HepG2 (cell line): ENCODE measurements at regions not wholly inside any gene's neighbourhood (a gene's known extent, or its start where the extent isn't known, plus 50 kb on each side); places are given as distances from the start of the nearest gene placed in this dataset.
A peak's percentile ranks its signal among the peaks of the same experiment; 100 is the strongest.

Experiments
- ATAC-seq: fragments of 200-7000 bp; cut with Tn5 transposase; 3 replicates; pipeline ENCODE4 v1.9.1; 2020; ENCODE audit warnings: mild to moderate bottlenecking, moderate library complexity
- BruUV-seq: library from RNA; stranded (reverse); fragments of 400-500 nt; replicated peaks from 2 replicates; lab custom pipeline; 2021; lab: Mats Ljungman, UMichigan
- CTCF ChIA-PET: fragments of 300-600 bp; formaldehyde crosslinking; extraction: SDS; loops from one replicate; lab custom pipeline; 2021; ENCODE audit warnings: low total read pairs, inconsistent platforms, low intra/inter-chr PET ratio; lab: Yijun Ruan, JAX
- POLR2A ChIA-PET: fragments of 350-600 bp; sonication (Branson Sonifier 250); formaldehyde crosslinking; loops from one replicate; lab custom pipeline; 2020; ENCODE audit warnings: antibody characterized with exemption, inconsistent platforms; lab: Yijun Ruan, JAX
- DNase-seq: peaks from one replicate; pipeline ENCODE4 v3.0.0-alpha.2; 2015; ENCODE audit warnings: low spot score
- FAIRE-seq: peaks from 3 replicates; lab custom pipeline; 2011; peaks lifted over from hg19 to GRCh38; lab: Jason Lieb, UNC
- H2AFZ ChIP-seq: one replicate; pipeline ENCODE4 v1.6.1; 2011; ENCODE audit warnings: low read length, inconsistent platforms
- H3K27ac ChIP-seq: fragments of 300-600 bp; 3 replicates; pipeline ENCODE4 v1.8.0; 2011; ENCODE audit warnings: mixed run types, mild to moderate bottlenecking, mixed read lengths, low read length, inconsistent platforms; ENCODE audit not compliant: insufficient read depth; ENCODE audit errors: extremely low read length
- H3K27me3 ChIP-seq, 2 experiments: fragments of 200-600 bp in 1 of 2; 2 replicates in 1 of 2; 3 replicates in 1 of 2; pipeline versions ENCODE4 v1.6.0 to v1.8.0; 2011; ENCODE audit warnings: low read length in 2 of 2, mild to moderate bottlenecking in 2 of 2, moderate library complexity in 2 of 2, inconsistent platforms in 1 of 2; ENCODE audit not compliant: insufficient read depth in 2 of 2, control insufficient read depth in 1 of 2
- H3K36me3 ChIP-seq, 2 experiments: fragments of 200-600 bp in 1 of 2; replicated peaks in 1 of 2; 2 replicates in 1 of 2; 3 replicates in 1 of 2; pipeline versions ENCODE4 v1.5.1 to v1.8.0; 2011; ENCODE audit warnings: low read length in 2 of 2, inconsistent platforms in 1 of 2; ENCODE audit not compliant: insufficient read depth in 2 of 2, control insufficient read depth in 1 of 2
- H3K4me1 ChIP-seq: 2 replicates; pipeline ENCODE4 v1.5.1; 2012; ENCODE audit warnings: low read length, inconsistent platforms; ENCODE audit not compliant: insufficient read depth
- H3K4me2 ChIP-seq: 2 replicates; pipeline ENCODE4 v1.6.0; 2011; ENCODE audit warnings: low read depth, low read length, inconsistent platforms
- H3K4me3 ChIP-seq, 3 experiments: fragments of 200-600 bp in 1 of 3; sonication (generic), shearing (Covaris generic) in 1 of 3; replicated peaks in 1 of 3; 2 replicates each; pipeline ENCODE4 v1.5.1; 2011 to 2016; ENCODE audit warnings: low read length in 3 of 3, inconsistent platforms in 2 of 3, low read depth in 2 of 3, mild to moderate bottlenecking in 2 of 3, control low read depth in 1 of 3, mixed read lengths in 1 of 3; ENCODE audit not compliant: insufficient read depth in 1 of 3
- H3K79me2 ChIP-seq: one replicate; pipeline ENCODE4 v1.6.1; 2011; ENCODE audit warnings: low read length, inconsistent platforms; ENCODE audit not compliant: insufficient read depth
- H3K9ac ChIP-seq: 2 replicates; pipeline ENCODE4 v1.6.0; 2011; ENCODE audit warnings: mild to moderate bottlenecking, low read depth, low read length, inconsistent platforms; ENCODE audit not compliant: insufficient read depth
- H3K9me3 ChIP-seq: 2 replicates; pipeline ENCODE4 v1.5.1; 2012; ENCODE audit warnings: mild to moderate bottlenecking, low read length
- H4K20me1 ChIP-seq: 2 replicates; pipeline ENCODE4 v1.6.0; 2011; ENCODE audit warnings: inconsistent platforms, mild to moderate bottlenecking, low read length, moderate library complexity; ENCODE audit not compliant: insufficient read depth
- ATF6 ChIP-seq: sonication (generic); formaldehyde crosslinking; conservative IDR thresholded peaks from 2 replicates; pipeline ENCODE4 v1.4.0; 2020; ENCODE audit warnings: missing genetic modification reagents
- CTCF ChIP-seq: sonication (generic); formaldehyde crosslinking; IDR thresholded peaks from 2 replicates; pipeline ENCODE4 v1.5.0; 2020; ENCODE audit warnings: mild to moderate bottlenecking, missing genetic modification reagents, moderate library complexity
- HES4 ChIP-seq: sonication (generic); formaldehyde crosslinking; IDR thresholded peaks from 2 replicates; pipeline ENCODE4 v1.9.0; 2021; ENCODE audit warnings: mild to moderate bottlenecking, missing genetic modification reagents, borderline replicate concordance
- KMT2A ChIP-seq: sonication (generic); formaldehyde crosslinking; IDR thresholded peaks from 2 replicates; pipeline ENCODE4 v1.4.0; 2020; ENCODE audit warnings: missing genetic modification reagents
- MLXIP ChIP-seq: sonication (generic); formaldehyde crosslinking; IDR thresholded peaks from 2 replicates; pipeline ENCODE4 v1.9.0; 2021; ENCODE audit warnings: missing genetic modification reagents, borderline replicate concordance
- NFIC ChIP-seq: IDR thresholded peaks from 2 replicates; pipeline ENCODE4 v1.6.1; 2012; ENCODE audit warnings: mild to moderate bottlenecking, low read length, inconsistent platforms
- STAG1 ChIP-seq: sonication (generic); formaldehyde crosslinking; IDR thresholded peaks from 2 replicates; pipeline ENCODE4 v1.4.0; 2020; ENCODE audit warnings: missing genetic modification reagents
- ZFP90 ChIP-seq: sonication (generic); formaldehyde crosslinking; IDR thresholded peaks from 2 replicates; pipeline ENCODE4 v1.8.0; 2022; ENCODE audit warnings: missing genetic modification reagents, mild to moderate bottlenecking, inconsistent platforms, borderline replicate concordance
- ZKSCAN1 ChIP-seq: fragments of 150-350 bp; IDR thresholded peaks from 2 replicates; pipeline ENCODE4 v1.6.1; 2014; ENCODE audit warnings: low read length
- ZNF773 ChIP-seq: sonication (generic); formaldehyde crosslinking; IDR thresholded peaks from 2 replicates; pipeline ENCODE4 v1.4.0; 2020; ENCODE audit warnings: missing genetic modification reagents, borderline replicate concordance
- ZZZ3 ChIP-seq: sonication (generic); formaldehyde crosslinking; IDR thresholded peaks from 2 replicates; pipeline ENCODE4 v1.4.0; 2020; ENCODE audit warnings: missing genetic modification reagents, mild to moderate bottlenecking, borderline replicate concordance
- WGBS: methylation state at CpG from one replicate; pipeline ENCODE4 v1.1.6; 2017; ENCODE audit warnings: low lambda C conversion rate; 5-methylcytosine and 5-hydroxymethylcytosine counted together
- in situ Hi-C: cut with HindIII; loops from 2 replicates; pipeline ENCODE4 v1.10.0; 2017; ENCODE audit warnings: low pct_unique_long_range_greater_than_20kb; ENCODE audit not compliant: extremely low pct_ligation_motif_present
- intact Hi-C: fragments of 100-400 bp; cut with micrococcal nuclease; formaldehyde crosslinking; loops from one replicate; pipeline ENCODE4 v1.10.0; 2022; ENCODE audit not compliant: unreplicated experiment

GRCh38 chr2:7508296-7508943, 591.2 kb downstream of the RNF144A start (continued):
- TF ChIP-seq ATF6 (CRISPR knock-in tag) (no peak), NFIC (no peak)

DNA sequence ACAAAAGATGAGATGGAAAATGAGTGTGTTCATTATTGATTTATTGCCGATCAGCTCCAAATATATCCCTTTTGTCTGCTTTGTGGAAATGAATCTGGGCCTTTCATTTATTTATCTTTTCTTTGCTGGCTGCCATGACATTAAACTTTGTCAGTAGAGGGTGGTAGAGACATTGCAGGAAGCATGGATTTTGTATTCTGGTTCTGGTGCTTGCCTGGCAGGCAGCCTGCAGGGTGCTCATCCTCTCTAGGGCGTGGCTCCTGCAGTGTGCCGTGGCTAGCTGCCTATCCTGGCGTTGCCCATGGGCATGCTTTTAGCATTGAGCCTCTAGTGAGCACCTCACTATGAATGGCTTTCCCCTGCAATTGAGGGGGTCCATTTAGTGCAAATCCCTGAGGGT, 593.1 kb downstream of the RNF144A start:
- ATAC-seq = no peak

More for the DNA sequence above, 593.1 kb downstream of the RNF144A start:
- no peak for TF ChIP-seq ZNF773 (CRISPR knock-in tag)
- TF ChIP-seq ZZZ3 (CRISPR knock-in tag) = no peak
- no peak for TF ChIP-seq HES4
- peak; percentile 28; the same call in 1 of the 2 replicates for TF ChIP-seq STAG1 (CRISPR knock-in tag)
- TF ChIP-seq ZFP90 (CRISPR knock-in tag) = no peak
- TF ChIP-seq MLXIP (CRISPR knock-in tag) = no peak
- TF ChIP-seq CTCF = 0 out of 2 replicates have a peak, but pooled peaks have one; percentile 21
- TF ChIP-seq ZKSCAN1 = no peak
- no peak for TF ChIP-seq KMT2A (CRISPR knock-in tag)
- no TSS peak for BruUV-seq
- DNase-seq (no peak), FAIRE-seq (no peak)
- Histone ChIP-seq H3K27me3 (no peaks in the 10 kb centered on the region), H4K20me1 (no peaks in the 10 kb centered on the region), H3K36me3 (no peaks in the 10 kb centered on the region), H3K4me2 (no peak overlapping the region), H3K9me3 (no peaks in the 10 kb centered on the region), H3K27ac (no peak overlapping the region), H2AFZ (no peak overlapping the region), H3K4me3 (no peak overlapping the region), H3K4me1 (no peaks in the 10 kb centered on the region), H3K9ac (no peak overlapping the region), H3K79me2 (no peaks in the 10 kb centered on the region)
- 14% methylated on average over 3 of the region's 4 CpGs for WGBS
- CTCF ChIA-PET = no interaction called here
- POLR2A ChIA-PET = no interaction called here
- in situ Hi-C loops = no loop called here
- intact Hi-C loops = no loop called here
